GM23248 (cell line): ENCODE measurements at regions not wholly inside any gene's neighbourhood (a gene's known extent, or its start where the extent isn't known, plus 50 kb on each side); places are given as distances from the start of the nearest gene placed in this dataset.
"Not testable (repeated sequence)": the region's sequence is repeated elsewhere in the genome, so short reads cannot be mapped to it uniquely, and the experiment has no call there.

Source experiments
- DNase-seq: peaks from one replicate; pipeline ENCODE4 v3.0.0-alpha.2; 2015
- H2AFZ ChIP-seq: fragments of 200-600 bp; sonication (generic); 2 replicates; pipeline ENCODE4 v1.6.1; 2016; ENCODE audit warnings: antibody characterized with exemption
- H3F3A ChIP-seq: fragments of 200-600 bp; sonication (generic); 2 replicates; pipeline ENCODE4 v1.6.1; 2016; ENCODE audit warnings: mild to moderate bottlenecking, antibody characterized with exemption, mixed run types; ENCODE audit not compliant: insufficient read depth
- H3K27ac ChIP-seq: fragments of 200-600 bp; sonication (generic); 2 replicates; pipeline ENCODE4 v1.5.1; 2016; ENCODE audit warnings: mild to moderate bottlenecking
- H3K27me3 ChIP-seq: fragments of 200-600 bp; sonication (generic); replicated peaks from 2 replicates; pipeline ENCODE4 v1.6.1; 2016; ENCODE audit warnings: mild to moderate bottlenecking; ENCODE audit not compliant: insufficient read depth
- H3K36me3 ChIP-seq: fragments of 200-600 bp; sonication (generic); 2 replicates; pipeline ENCODE4 v1.6.1; 2016; ENCODE audit warnings: low read depth, mild to moderate bottlenecking
- H3K4me1 ChIP-seq: fragments of 200-600 bp; sonication (generic); 2 replicates; pipeline ENCODE4 v1.6.1; 2016; ENCODE audit warnings: mild to moderate bottlenecking; ENCODE audit not compliant: insufficient read depth
- H3K4me2 ChIP-seq: fragments of 200-600 bp; sonication (generic); one replicate; pipeline ENCODE4 v1.6.1; 2016; ENCODE audit warnings: mild to moderate bottlenecking; ENCODE audit not compliant: unreplicated experiment
- H3K4me3 ChIP-seq: fragments of 200-600 bp; sonication (generic); 2 replicates; pipeline ENCODE4 v1.5.1; 2016; ENCODE audit warnings: mild to moderate bottlenecking
- H3K79me2 ChIP-seq: fragments of 200-600 bp; sonication (generic); 2 replicates; pipeline ENCODE4 v1.6.1; 2016; ENCODE audit warnings: mild to moderate bottlenecking; ENCODE audit not compliant: insufficient read depth
- H3K9ac ChIP-seq: fragments of 200-600 bp; sonication (generic); 2 replicates; pipeline ENCODE4 v1.6.1; 2016; ENCODE audit warnings: mild to moderate bottlenecking
- H3K9me2 ChIP-seq: fragments of 200-600 bp; sonication (generic); 2 replicates; pipeline ENCODE4 v1.6.1; 2016; ENCODE audit warnings: mixed run types, mild to moderate bottlenecking, moderate library complexity; ENCODE audit not compliant: insufficient read depth
- H3K9me3 ChIP-seq: fragments of 200-600 bp; sonication (generic); one replicate; pipeline ENCODE4 v1.6.1; 2017; ENCODE audit warnings: low read depth
- H4K20me1 ChIP-seq: fragments of 200-600 bp; sonication (generic); 2 replicates; pipeline ENCODE4 v1.6.0; 2016; ENCODE audit not compliant: insufficient read depth
- EZH2 ChIP-seq: fragments of 200-600 bp; sonication (generic); IDR thresholded peaks from 2 replicates; pipeline ENCODE4 v1.6.1; 2018; ENCODE audit warnings: antibody characterized with exemption, mild to moderate bottlenecking; ENCODE audit not compliant: insufficient read depth, poor library complexity, severe bottlenecking
- EZH2phosphoT487 ChIP-seq: fragments of 200-600 bp; sonication (generic); IDR thresholded peaks from 2 replicates; pipeline ENCODE4 v1.6.1; 2018; ENCODE audit warnings: antibody characterized with exemption, moderate library complexity, mild to moderate bottlenecking, low read depth; ENCODE audit not compliant: insufficient read depth
- WGBS, 2 experiments: methylation state at CpG; one replicate each; pipeline ENCODE4 v1.1.6; 2015 to 2017; ENCODE audit warnings: low lambda C conversion rate in 2 of 2, low coverage in 1 of 2; ENCODE audit errors: missing lambda C conversion rate in 2 of 2; 5-methylcytosine and 5-hydroxymethylcytosine counted together
- in situ Hi-C: fragments of 300-500 bp; cut with MboI; formaldehyde crosslinking; loops from 2 replicates; pipeline ENCODE4 v1.15.0; 2020

DNA sequence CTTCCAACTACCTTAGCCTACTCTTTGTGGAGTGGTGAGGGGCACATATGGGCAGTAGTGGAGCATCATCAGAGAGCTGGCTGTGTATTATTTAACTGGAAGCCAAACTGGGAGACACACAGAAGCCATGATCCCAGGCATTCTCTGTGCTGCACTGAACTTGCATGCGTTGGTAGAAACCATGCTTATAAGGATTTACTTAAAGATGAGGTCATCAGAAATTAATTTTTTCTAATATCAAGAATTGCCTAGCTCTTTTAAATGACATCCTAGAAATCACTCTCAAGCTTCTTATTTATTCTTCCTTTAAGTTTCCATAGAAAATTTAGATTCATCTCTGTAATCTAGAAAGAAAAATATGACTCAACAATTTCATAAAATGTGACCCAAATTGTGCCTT lies 136.2 kb downstream of the KCNK1 start:
- H3F3A ChIP-seq: no peaks in the 10 kb centered on the region
- no peaks in the 10 kb centered on the region for H3K4me1 ChIP-seq
- H3K9me2 ChIP-seq: no peaks in the 10 kb centered on the region
- H3K4me2 ChIP-seq: no peak overlapping the region
- 63 to 75% methylated on average over 1 of the region's 1 CpG for WGBS, 2 experiments
- no peaks in the 10 kb centered on the region for H4K20me1 ChIP-seq
- no peaks in the 10 kb centered on the region for H3K9me3 ChIP-seq
- in situ Hi-C loops: no loop called here
- TF ChIP-seq EZH2phosphoT487 (no peak), EZH2 (no peak)
- H3K27ac ChIP-seq: no peak overlapping the region
- H3K9ac ChIP-seq: no peak overlapping the region
- H2AFZ ChIP-seq: no peak overlapping the region
- no peaks in the 10 kb centered on the region for H3K79me2 ChIP-seq
- no peaks in the 10 kb centered on the region for H3K27me3 ChIP-seq
- no peak overlapping the region for H3K4me3 ChIP-seq
- DNase-seq: no peak
- H3K36me3 ChIP-seq: no peaks in the 10 kb centered on the region

GRCh38 chr1:233759665-233760064 lies 144.8 kb upstream of the SLC35F3 start:
- no peaks in the 10 kb centered on the region for H3K9me2 ChIP-seq
- H3K27ac ChIP-seq: no peak overlapping the region
- no peaks in the 10 kb centered on the region for H3F3A ChIP-seq
- TF ChIP-seq EZH2phosphoT487 (no peak), EZH2 (no peak)
- no peak overlapping the region for H3K4me2 ChIP-seq
- no peaks in the 10 kb centered on the region for H3K4me1 ChIP-seq
- no peaks in the 10 kb centered on the region for H3K79me2 ChIP-seq
- H2AFZ ChIP-seq: no peak overlapping the region
- 10 to 16% methylated on average over 1 of the region's 1 CpG for WGBS, 2 experiments
- H3K9me3 ChIP-seq: no peaks in the 10 kb centered on the region
- H3K27me3 ChIP-seq: no peaks in the 10 kb centered on the region
- no peak overlapping the region for H3K4me3 ChIP-seq
- in situ Hi-C loops: no loop called here
- H3K9ac ChIP-seq: no peak overlapping the region
- H3K36me3 ChIP-seq: no peaks in the 10 kb centered on the region
- DNase-seq: no peak
- H4K20me1 ChIP-seq: no peaks in the 10 kb centered on the region

DNA sequence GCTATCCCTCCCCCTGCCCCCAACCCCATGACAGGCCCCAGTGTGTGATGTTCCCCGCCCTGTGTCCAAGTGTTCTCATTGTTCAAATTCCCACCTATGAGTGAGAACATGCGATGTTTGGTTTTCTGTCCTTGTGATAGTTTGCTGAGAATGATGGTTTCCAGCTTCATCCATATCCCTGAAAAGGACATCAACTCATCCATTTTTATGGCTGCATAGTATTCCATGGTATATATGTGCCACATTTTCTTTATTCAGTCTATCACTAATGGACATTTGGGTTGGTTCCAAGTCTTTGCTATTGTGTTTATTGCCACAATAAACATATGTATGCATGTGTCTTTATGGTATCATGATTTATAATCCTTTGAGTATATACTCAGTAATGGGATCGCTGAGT lies 140.2 kb upstream of the SLC35F3 start:
- H3K27ac ChIP-seq, H3K79me2 ChIP-seq, H2AFZ ChIP-seq, H3K9me3 ChIP-seq, in situ Hi-C loops, H3K4me2 ChIP-seq, DNase-seq, H3K9ac ChIP-seq, H3K4me3 ChIP-seq, H3F3A ChIP-seq, H3K27me3 ChIP-seq, H3K36me3 ChIP-seq, H3K4me1 ChIP-seq, H4K20me1 ChIP-seq, H3K9me2 ChIP-seq: not testable (repeated sequence)
- 58 to 63% methylated on average over 3 of the region's 3 CpGs for WGBS, 2 experiments

GRCh38 chr1:233777566-233777965 lies 126.9 kb upstream of the SLC35F3 start:
- no peak overlapping the region for H3K27ac ChIP-seq
- no peaks in the 10 kb centered on the region for H3K9me2 ChIP-seq
- no peak overlapping the region for H3K9ac ChIP-seq
- no peaks in the 10 kb centered on the region for H3F3A ChIP-seq
- H3K79me2 ChIP-seq: no peaks in the 10 kb centered on the region
- no peak for DNase-seq
- TF ChIP-seq EZH2 (no peak), EZH2phosphoT487 (no peak)
- H3K4me1 ChIP-seq: no peaks in the 10 kb centered on the region
- no peaks in the 10 kb centered on the region for H4K20me1 ChIP-seq
- H3K4me2 ChIP-seq: no peak overlapping the region
- 50 to 52% methylated on average over 1 of the region's 1 CpG for WGBS, 2 experiments
- in situ Hi-C loops: no loop called here
- H3K36me3 ChIP-seq: no peaks in the 10 kb centered on the region
- H3K27me3 ChIP-seq: no peaks in the 10 kb centered on the region
- no peaks in the 10 kb centered on the region for H3K9me3 ChIP-seq
- no peak overlapping the region for H2AFZ ChIP-seq
- no peak overlapping the region for H3K4me3 ChIP-seq

DNA sequence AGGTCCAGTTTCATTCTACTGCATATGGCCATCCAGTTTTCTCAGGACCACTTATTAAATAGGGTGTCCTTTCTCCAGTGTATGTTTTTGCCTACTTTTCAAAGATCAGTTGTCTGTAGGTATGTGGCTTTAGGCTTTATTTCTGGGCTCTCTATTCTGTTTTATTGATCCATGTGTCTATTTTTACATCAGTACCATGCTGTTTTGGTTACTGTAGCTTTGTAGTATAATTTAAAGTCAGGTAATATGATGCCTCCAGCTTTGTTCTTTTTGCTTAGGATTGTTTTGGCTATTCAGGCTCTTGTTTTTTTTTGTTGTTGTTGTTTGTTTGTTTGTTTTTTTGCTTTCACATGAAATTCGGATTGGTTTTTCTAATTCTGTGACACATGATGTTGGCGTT lies 124.4 kb upstream of the SLC35F3 start:
- H3K79me2 ChIP-seq: no peaks in the 10 kb centered on the region
- no peaks in the 10 kb centered on the region for H4K20me1 ChIP-seq
- no peak overlapping the region for H3K4me3 ChIP-seq
- H3K27ac ChIP-seq: no peak overlapping the region
- DNase-seq: no peak
- no peak overlapping the region for H3K9ac ChIP-seq
- no peak overlapping the region for H3K4me2 ChIP-seq
- H3K9me3 ChIP-seq: no peaks in the 10 kb centered on the region
- WGBS, 2 experiments: 18 to 19% methylated on average over 2 of the region's 2 CpGs
- in situ Hi-C loops: no loop called here
- TF ChIP-seq EZH2phosphoT487 (no peak), EZH2 (no peak)
- no peaks in the 10 kb centered on the region for H3F3A ChIP-seq
- H3K36me3 ChIP-seq: no peaks in the 10 kb centered on the region
- H3K9me2 ChIP-seq: no peaks in the 10 kb centered on the region
- H2AFZ ChIP-seq: no peak overlapping the region
- H3K4me1 ChIP-seq: no peaks in the 10 kb centered on the region
- no peaks in the 10 kb centered on the region for H3K27me3 ChIP-seq
